Right atrium auricular region (tissue), 2 donors: ENCODE measurements at regions not wholly inside any gene's neighbourhood (a gene's known extent, or its start where the extent isn't known, plus 50 kb on each side); places are given as distances from the start of the nearest gene placed in this dataset.

Source experiments
- DNase-seq: peaks from one replicate; pipeline ENCODE4 v3.0.0-alpha.2; 2019; ENCODE audit warnings: low spot score
- H3K27ac ChIP-seq, 2 donors: fragments of 200-600 bp; sonication (generic); 1 replicate in 1 of 2; 2 replicates in 1 of 2; pipeline ENCODE4 v1.5.1; 2016 to 2019
- H3K27me3 ChIP-seq, 2 donors: fragments of 200-600 bp; sonication (generic); one replicate each; pipeline versions ENCODE4 v1.5.1 to v1.6.0; 2017 to 2019
- H3K36me3 ChIP-seq: fragments of 200-600 bp; sonication (generic); one replicate; pipeline ENCODE4 v1.5.1; 2016
- H3K4me1 ChIP-seq, 2 donors: fragments of 200-600 bp; sonication (generic); one replicate each; pipeline versions ENCODE4 v1.5.1 to v1.6.0; 2017 to 2019
- H3K4me3 ChIP-seq, 2 donors: fragments of 200-600 bp; sonication (generic); 1 replicate in 1 of 2; 2 replicates in 1 of 2; pipeline ENCODE4 v1.5.1; 2017 to 2019; ENCODE audit warnings: mild to moderate bottlenecking in 1 of 2, moderate library complexity in 1 of 2
- H3K9me3 ChIP-seq, 2 donors: fragments of 200-600 bp; sonication (generic); one replicate each; pipeline ENCODE4 v1.5.1; 2019
- TF ChIP-seq, protein P1 (sequence below), 2 donors: fragments of 200-600 bp; sonication (generic); IDR thresholded peaks; one replicate each; pipeline ENCODE4 v1.5.1; 2019; ENCODE audit warnings: antibody characterized with exemption in 2 of 2

DNA sequence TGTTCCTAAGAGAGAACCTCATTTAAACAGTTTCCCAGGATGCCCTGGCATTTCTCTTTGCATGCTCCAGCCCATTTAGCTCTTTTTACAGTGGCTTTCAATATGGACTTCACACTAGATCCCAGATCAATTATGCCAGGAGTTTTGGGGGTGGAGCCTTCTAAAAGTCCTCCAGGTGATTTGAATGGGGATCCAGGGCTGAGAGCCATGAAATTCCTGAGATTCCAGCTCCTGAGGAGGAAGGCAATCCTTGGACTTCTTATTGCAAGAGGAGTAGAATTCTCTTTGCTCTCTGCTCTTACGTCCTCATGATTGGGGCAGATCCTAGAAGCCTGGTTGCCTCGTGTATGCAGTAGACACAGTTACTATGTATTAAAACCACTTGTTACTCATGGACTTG, 184.2 kb downstream of the DHX35 start:
- Histone ChIP-seq H3K36me3 (no peaks in the 10 kb centered on the region), H3K4me1 (no peaks in the 10 kb centered on the region), H3K27ac (no peak overlapping the region), H3K4me3 (no peak overlapping the region), H3K9me3 (no peaks in the 10 kb centered on the region), H3K27me3 (no peaks in the 10 kb centered on the region)
- DNase-seq, result no peak
- TF ChIP-seq, protein P1, sequence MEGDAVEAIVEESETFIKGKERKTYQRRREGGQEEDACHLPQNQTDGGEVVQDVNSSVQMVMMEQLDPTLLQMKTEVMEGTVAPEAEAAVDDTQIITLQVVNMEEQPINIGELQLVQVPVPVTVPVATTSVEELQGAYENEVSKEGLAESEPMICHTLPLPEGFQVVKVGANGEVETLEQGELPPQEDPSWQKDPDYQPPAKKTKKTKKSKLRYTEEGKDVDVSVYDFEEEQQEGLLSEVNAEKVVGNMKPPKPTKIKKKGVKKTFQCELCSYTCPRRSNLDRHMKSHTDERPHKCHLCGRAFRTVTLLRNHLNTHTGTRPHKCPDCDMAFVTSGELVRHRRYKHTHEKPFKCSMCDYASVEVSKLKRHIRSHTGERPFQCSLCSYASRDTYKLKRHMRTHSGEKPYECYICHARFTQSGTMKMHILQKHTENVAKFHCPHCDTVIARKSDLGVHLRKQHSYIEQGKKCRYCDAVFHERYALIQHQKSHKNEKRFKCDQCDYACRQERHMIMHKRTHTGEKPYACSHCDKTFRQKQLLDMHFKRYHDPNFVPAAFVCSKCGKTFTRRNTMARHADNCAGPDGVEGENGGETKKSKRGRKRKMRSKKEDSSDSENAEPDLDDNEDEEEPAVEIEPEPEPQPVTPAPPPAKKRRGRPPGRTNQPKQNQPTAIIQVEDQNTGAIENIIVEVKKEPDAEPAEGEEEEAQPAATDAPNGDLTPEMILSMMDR (IDR thresholded peaks at IDR 0.05), result no peak

GRCh38 chr20:39145921-39146320, 183.8 kb downstream of the DHX35 start:
- Histone ChIP-seq H3K27ac (no peak overlapping the region), H3K4me1 (no peaks in the 10 kb centered on the region), H3K36me3 (no peaks in the 10 kb centered on the region), H3K4me3 (no peak overlapping the region), H3K27me3 (no peaks in the 10 kb centered on the region), H3K9me3 (no peaks in the 10 kb centered on the region)
- TF ChIP-seq, protein P1 (IDR thresholded peaks at IDR 0.05), result no peak
- no peak for DNase-seq

DNA sequence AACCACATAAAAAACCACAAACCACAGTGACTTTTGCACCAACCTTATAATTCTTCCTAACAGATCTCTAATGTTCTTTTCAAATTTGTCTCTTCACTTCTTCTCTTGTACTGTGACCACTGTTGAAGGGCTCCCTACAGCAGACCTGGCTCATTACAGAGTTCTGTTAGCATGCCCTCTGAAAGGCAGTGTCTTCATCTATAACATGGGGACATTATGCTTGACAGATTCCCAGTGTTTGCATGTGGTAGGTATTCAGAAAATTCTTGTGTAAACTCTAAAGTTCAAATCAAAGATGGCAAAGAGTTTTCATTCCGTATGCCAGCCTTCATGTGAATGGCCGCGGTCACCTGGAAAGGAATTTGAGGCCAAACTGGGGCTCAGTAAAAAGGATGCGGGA, 182.6 kb downstream of the DHX35 start:
- Histone ChIP-seq H3K4me1 (no peaks in the 10 kb centered on the region), H3K27ac (no peak overlapping the region), H3K9me3 (no peaks in the 10 kb centered on the region), H3K27me3 (no peaks in the 10 kb centered on the region), H3K4me3 (no peak overlapping the region), H3K36me3 (no peaks in the 10 kb centered on the region)
- TF ChIP-seq, protein P1 (IDR thresholded peaks at IDR 0.05), result no peak
- no peak for DNase-seq

DNA sequence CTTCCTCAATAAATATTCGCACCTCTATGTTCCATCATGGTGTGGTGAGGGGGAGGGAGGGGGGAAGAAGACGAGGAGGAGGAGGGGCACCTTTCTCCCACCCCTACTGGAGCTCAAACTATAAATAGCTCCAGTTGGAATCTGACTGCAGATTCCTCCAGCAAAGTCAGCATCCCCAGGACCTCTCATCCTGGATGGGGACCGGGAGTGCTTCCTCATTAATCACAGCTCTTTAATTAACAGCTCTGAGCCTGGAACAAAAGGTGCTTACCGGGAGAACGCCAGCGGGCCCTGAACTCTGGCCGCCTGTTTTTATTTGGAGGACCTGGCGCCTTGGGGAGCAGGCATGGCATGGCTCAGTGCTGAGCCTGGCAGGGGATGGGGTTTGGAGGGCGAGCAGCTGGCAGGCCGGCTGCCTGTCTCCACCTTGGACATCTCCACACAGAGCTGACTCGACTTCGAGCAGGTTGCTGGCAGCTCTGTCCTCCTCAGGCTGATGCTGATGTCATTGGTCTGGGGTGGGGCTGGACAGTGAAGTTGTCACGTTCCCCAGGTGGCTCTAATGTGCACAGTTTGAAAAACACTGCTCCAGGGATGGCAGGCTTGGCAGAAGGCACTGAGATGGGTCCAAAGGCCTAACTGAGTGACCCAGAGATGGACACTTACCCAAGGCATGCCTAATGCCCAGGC, 180.4 kb downstream of the DHX35 start:
- Histone ChIP-seq H3K27me3 (no peaks in the 10 kb centered on the region), H3K4me1 (no peaks in the 10 kb centered on the region), H3K9me3 (no peaks in the 10 kb centered on the region), H3K27ac (no peak overlapping the region), H3K4me3 (no peak overlapping the region), H3K36me3 (no peaks in the 10 kb centered on the region)
- TF ChIP-seq, protein P1 (IDR thresholded peaks at IDR 0.05), result no peak
- no peak for DNase-seq

GRCh38 chr20:39137299-39137698, 175.2 kb downstream of the DHX35 start:
- Histone ChIP-seq H3K4me3 (no peak overlapping the region), H3K9me3 (no peaks in the 10 kb centered on the region), H3K4me1 (no peaks in the 10 kb centered on the region), H3K27ac (no peak overlapping the region), H3K27me3 (no peaks in the 10 kb centered on the region), H3K36me3 (no peaks in the 10 kb centered on the region)
- TF ChIP-seq, protein P1 (IDR thresholded peaks at IDR 0.05), result no peak
- no peak for DNase-seq

- Histone ChIP-seq H3K27ac (no peak overlapping the region), H3K4me3 (no peak overlapping the region), H3K27me3 (no peaks in the 10 kb centered on the region), H3K36me3 (no peaks in the 10 kb centered on the region), H3K9me3 (no peaks in the 10 kb centered on the region), H3K4me1 (no peaks in the 10 kb centered on the region)
- no peak for DNase-seq
- TF ChIP-seq, protein P1 (IDR thresholded peaks at IDR 0.05), result no peak
Observed at GRCh38 chr20:39136798-39137197, 174.7 kb downstream of the DHX35 start.
